Prostate gland (tissue), 2 donors: ENCODE measurements at regions not wholly inside any gene's neighbourhood (a gene's known extent, or its start where the extent isn't known, plus 50 kb on each side); places are given as distances from the start of the nearest gene placed in this dataset.

Experiments used
- POLR2AphosphoS5 ChIP-seq: sonication (generic); formaldehyde crosslinking; IDR thresholded peaks from one replicate; pipeline ENCODE4 v1.6.1; 2017; ENCODE audit warnings: antibody characterized with exemption
- TF ChIP-seq, protein P1 (sequence below), 4 experiments: fragments of 200-600 bp in 2 of 4; fragments of 450-650 bp in 2 of 4; sonication (generic) in 2 of 4; IDR thresholded peaks; 1 replicate in 3 of 4; 2 replicates in 1 of 4; pipeline ENCODE4 v1.5.1; 2016 to 2019; ENCODE audit warnings: antibody characterized with exemption in 4 of 4, mild to moderate bottlenecking in 2 of 4, moderate library complexity in 2 of 4

DNA sequence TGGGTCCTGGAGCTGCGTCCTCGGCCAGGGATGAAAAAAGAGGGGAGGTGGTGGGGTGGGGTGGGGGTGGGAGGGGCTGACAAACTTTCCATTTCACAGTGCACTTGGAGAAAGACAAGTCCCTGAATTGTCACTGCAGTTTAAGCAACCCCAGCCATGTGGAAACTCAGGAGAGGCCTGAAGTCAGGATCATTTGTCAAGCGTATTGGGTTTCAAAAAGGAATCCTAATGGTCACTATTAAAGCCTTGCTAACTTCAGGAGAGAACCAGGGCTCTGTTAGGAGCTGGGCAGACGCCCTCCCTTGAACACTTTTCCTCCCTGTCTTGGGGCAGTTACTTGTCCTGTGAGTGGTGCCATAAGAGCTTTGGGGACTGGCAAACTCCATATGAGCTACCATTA, 159.9 kb downstream of the FNDC1 start:
- TF ChIP-seq, protein P1, sequence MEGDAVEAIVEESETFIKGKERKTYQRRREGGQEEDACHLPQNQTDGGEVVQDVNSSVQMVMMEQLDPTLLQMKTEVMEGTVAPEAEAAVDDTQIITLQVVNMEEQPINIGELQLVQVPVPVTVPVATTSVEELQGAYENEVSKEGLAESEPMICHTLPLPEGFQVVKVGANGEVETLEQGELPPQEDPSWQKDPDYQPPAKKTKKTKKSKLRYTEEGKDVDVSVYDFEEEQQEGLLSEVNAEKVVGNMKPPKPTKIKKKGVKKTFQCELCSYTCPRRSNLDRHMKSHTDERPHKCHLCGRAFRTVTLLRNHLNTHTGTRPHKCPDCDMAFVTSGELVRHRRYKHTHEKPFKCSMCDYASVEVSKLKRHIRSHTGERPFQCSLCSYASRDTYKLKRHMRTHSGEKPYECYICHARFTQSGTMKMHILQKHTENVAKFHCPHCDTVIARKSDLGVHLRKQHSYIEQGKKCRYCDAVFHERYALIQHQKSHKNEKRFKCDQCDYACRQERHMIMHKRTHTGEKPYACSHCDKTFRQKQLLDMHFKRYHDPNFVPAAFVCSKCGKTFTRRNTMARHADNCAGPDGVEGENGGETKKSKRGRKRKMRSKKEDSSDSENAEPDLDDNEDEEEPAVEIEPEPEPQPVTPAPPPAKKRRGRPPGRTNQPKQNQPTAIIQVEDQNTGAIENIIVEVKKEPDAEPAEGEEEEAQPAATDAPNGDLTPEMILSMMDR (IDR thresholded peaks at IDR 0.05), result no peak
- no peak for TF ChIP-seq POLR2AphosphoS5
